AG09309 (cell line): ENCODE measurements at regions not wholly inside any gene's neighbourhood (a gene's known extent, or its start where the extent isn't known, plus 50 kb on each side); places are given as distances from the start of the nearest gene placed in this dataset.

Experiments used
- DNase-seq: peaks from one replicate; pipeline ENCODE4 v3.0.0-alpha.2; 2010; ENCODE audit warnings: low read depth
- H3K4me3 ChIP-seq: 2 replicates; pipeline ENCODE4 v1.5.1; 2011; ENCODE audit warnings: mild to moderate bottlenecking, low read depth, low read length, moderate library complexity; ENCODE audit not compliant: control insufficient read depth
- TF ChIP-seq, protein P1 (sequence below): IDR thresholded peaks from 2 replicates; pipeline ENCODE4 v1.5.1; 2011; ENCODE audit warnings: mild to moderate bottlenecking, low read depth, low read length, inconsistent platforms; ENCODE audit not compliant: insufficient read depth, control insufficient read depth; ENCODE audit errors: missing control alignments

DNA sequence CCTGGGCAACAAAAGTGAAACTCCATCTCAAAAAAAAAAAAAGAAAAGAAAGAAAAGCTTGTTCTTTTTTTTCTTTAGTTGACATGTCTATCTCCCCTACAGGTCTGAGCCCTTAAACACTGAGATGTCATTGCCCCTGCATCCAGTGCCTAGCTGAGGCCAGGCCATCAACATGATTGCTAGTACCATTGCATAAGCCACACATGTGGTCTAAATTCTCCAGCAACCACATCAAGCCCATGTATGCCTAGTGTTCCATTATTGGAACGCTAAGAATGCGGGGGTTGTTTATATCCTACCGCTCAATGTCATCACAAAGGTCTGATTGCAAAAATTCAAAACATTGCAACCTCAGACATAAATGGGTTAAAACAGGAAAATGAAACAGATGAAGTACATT is 62.7 kb downstream of the NPTX2 start:
- TF ChIP-seq, protein P1, sequence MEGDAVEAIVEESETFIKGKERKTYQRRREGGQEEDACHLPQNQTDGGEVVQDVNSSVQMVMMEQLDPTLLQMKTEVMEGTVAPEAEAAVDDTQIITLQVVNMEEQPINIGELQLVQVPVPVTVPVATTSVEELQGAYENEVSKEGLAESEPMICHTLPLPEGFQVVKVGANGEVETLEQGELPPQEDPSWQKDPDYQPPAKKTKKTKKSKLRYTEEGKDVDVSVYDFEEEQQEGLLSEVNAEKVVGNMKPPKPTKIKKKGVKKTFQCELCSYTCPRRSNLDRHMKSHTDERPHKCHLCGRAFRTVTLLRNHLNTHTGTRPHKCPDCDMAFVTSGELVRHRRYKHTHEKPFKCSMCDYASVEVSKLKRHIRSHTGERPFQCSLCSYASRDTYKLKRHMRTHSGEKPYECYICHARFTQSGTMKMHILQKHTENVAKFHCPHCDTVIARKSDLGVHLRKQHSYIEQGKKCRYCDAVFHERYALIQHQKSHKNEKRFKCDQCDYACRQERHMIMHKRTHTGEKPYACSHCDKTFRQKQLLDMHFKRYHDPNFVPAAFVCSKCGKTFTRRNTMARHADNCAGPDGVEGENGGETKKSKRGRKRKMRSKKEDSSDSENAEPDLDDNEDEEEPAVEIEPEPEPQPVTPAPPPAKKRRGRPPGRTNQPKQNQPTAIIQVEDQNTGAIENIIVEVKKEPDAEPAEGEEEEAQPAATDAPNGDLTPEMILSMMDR = no peak
- no peak overlapping the region for H3K4me3 ChIP-seq
- no peak for DNase-seq

DNA sequence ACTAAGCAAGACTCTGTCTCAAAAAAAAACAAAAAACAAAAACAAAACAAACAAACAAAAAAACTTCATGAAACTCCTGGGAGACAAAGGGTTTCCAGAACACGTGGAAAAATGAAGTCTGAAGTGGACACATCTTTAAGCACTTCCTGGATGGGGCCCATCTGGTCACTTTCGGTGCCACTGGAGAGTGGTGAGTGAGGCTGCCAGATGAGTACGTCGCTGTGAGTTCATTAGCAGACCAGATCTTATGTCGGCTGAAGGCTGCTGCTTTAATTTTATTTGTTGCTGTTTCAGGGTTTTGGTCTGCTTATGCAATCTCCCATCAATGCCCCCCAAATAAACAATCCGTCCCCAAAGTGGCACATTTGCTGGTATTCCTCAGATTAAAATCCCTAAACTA is 64.4 kb downstream of the NPTX2 start:
- DNase-seq = no peak
- H3K4me3 ChIP-seq = no peak overlapping the region
- TF ChIP-seq, protein P1 = no peak

DNA sequence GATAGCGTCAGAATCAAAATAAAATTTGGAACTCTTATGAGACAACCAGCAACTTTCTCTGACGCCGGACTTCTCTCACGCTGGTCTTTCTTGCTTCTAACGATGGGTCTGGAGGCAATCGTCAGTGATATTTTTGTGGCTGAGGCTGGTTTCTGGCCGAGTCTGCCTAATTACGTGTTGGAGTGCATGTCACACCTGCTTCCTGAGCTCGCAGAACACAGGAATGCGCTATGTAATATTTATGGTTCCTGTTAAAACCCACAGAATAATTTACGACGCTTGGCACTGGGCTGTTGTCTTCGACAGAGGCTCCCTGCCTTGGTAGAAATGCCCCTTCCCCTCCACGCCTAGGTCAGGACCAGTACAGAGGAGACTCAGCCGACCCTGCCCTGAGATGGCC is 64.9 kb downstream of the NPTX2 start:
- DNase-seq = no peak
- TF ChIP-seq, protein P1 = no peak

DNA sequence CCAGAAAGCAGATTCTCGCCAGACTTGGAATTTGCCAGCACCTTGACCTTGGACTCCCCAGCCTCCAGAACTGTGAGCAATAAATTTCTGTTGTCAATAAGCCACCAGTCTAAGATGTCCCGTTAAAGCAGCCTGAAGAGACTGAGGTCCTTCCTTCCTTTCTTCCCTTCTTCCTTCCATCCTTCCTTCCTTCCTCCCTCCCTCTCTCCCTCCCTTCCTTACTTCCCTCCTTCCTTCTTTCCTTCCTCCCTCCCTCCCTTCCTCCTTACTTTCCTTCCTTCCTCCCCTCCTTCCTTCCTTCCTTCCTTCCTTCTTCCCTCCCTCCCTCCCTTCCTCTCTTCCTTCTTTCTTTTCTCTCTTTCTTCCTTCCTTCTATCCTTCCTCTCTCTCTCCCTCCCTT is 66.4 kb downstream of the NPTX2 start:
- DNase-seq = no peak
- TF ChIP-seq, protein P1 = no peak

More for the DNA sequence above, 64.9 kb downstream of the NPTX2 start:
- no peak overlapping the region for H3K4me3 ChIP-seq

DNA sequence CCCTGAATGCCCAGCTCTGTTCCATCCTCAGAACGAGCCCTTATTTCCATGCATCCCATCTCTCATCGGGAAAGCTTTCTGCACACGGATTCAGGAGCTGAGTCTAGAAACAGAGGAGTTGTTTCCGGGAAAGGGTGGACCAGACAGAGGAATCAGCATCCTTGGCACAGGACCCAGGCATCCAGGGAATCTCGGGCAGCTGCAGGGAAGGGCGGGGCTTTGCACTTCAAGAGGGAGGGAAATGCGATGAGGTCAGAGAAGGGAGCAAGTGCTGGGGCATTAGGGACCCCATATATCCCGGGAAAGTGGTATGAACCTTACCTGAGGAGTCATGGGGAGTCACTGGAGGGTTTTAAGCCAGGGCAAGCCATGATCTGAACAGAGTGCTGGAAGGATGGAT is 68.5 kb downstream of the NPTX2 start:
- no peak for DNase-seq
- no peak overlapping the region for H3K4me3 ChIP-seq
- TF ChIP-seq, protein P1 = no peak

More for the DNA sequence above, 66.4 kb downstream of the NPTX2 start:
- H3K4me3 ChIP-seq = no peak overlapping the region

DNA sequence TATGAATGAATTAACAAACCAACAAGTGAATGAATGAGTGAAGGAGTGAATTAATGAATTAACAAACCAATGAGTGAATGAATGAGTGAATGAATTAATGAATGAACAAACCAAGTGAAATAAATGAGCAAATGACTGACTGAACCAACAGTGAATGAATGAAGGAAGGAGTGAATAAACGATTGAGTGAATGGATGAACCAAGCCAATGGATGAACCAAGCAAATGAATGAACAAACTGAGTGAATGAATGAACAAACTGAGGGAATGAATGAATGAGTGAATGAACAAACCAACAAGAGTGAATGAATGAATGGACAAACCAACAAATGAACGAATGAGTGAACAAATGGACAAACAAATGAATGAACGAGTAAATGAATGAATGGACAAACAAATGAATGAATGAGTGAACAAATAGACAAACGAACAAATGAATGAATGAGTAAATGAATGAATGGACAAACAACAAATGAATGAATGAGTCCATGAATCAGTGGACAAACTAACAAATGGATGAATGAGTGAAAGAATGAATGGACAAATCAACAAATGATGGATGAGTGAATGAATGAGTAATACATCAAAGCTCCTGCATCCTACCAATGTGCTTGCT is 69.5 kb downstream of the NPTX2 start:
- TF ChIP-seq, protein P1 = no peak
- H3K4me3 ChIP-seq = no peak overlapping the region
- no peak for DNase-seq
